PC-9 (cell line): ENCODE measurements at regions not wholly inside any gene's neighbourhood (a gene's known extent, or its start where the extent isn't known, plus 50 kb on each side); places are given as distances from the start of the nearest gene placed in this dataset.

ENCODE experiments used
- EZH2 ChIP-seq: fragments of 200-600 bp; sonication (generic); IDR thresholded peaks from 2 replicates; pipeline ENCODE4 v1.8.0; 2017; ENCODE audit warnings: antibody characterized with exemption, low read depth
- TF ChIP-seq, protein P1 (sequence below): fragments of 200-600 bp; sonication (generic); conservative IDR thresholded peaks from 2 replicates; pipeline ENCODE4 v1.6.1; 2017; ENCODE audit warnings: mixed run types, antibody characterized with exemption, mild to moderate bottlenecking, moderate library complexity

DNA sequence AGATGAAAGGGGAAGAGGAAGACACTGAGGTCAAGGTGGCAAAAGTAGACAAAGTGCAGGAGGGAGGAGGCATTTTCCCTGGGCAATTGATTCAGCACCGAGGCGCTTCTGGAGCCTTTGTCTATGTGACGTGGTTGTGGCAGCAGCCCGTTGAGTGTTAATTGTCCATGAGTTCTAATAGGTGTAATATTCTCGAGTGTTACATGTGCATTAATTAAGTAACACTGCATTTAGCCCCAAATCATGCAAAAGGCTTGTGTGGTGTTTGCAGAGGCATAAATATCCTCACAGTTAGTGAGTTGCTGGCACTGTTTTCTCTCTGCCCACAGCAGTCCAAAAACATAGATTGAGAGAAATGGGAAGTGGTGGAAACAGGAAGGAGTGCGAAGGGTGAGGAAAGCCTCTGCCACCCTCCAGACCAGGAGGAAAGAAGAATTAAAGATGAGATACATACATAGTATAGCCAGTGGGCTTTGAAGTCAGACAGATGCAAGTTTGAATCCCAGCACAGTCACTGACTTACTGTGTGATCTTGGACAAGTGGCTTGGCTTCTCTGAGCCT, 361.2 kb downstream of the MN1 start:
- TF ChIP-seq, protein P1, sequence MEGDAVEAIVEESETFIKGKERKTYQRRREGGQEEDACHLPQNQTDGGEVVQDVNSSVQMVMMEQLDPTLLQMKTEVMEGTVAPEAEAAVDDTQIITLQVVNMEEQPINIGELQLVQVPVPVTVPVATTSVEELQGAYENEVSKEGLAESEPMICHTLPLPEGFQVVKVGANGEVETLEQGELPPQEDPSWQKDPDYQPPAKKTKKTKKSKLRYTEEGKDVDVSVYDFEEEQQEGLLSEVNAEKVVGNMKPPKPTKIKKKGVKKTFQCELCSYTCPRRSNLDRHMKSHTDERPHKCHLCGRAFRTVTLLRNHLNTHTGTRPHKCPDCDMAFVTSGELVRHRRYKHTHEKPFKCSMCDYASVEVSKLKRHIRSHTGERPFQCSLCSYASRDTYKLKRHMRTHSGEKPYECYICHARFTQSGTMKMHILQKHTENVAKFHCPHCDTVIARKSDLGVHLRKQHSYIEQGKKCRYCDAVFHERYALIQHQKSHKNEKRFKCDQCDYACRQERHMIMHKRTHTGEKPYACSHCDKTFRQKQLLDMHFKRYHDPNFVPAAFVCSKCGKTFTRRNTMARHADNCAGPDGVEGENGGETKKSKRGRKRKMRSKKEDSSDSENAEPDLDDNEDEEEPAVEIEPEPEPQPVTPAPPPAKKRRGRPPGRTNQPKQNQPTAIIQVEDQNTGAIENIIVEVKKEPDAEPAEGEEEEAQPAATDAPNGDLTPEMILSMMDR: no peak
- no peak for TF ChIP-seq EZH2
